ENCODE measurements at regions not wholly inside any gene's neighbourhood (a gene's known extent, or its start where the extent isn't known, plus 50 kb on each side); places are given as distances from the start of the nearest gene placed in this dataset.

DNA sequence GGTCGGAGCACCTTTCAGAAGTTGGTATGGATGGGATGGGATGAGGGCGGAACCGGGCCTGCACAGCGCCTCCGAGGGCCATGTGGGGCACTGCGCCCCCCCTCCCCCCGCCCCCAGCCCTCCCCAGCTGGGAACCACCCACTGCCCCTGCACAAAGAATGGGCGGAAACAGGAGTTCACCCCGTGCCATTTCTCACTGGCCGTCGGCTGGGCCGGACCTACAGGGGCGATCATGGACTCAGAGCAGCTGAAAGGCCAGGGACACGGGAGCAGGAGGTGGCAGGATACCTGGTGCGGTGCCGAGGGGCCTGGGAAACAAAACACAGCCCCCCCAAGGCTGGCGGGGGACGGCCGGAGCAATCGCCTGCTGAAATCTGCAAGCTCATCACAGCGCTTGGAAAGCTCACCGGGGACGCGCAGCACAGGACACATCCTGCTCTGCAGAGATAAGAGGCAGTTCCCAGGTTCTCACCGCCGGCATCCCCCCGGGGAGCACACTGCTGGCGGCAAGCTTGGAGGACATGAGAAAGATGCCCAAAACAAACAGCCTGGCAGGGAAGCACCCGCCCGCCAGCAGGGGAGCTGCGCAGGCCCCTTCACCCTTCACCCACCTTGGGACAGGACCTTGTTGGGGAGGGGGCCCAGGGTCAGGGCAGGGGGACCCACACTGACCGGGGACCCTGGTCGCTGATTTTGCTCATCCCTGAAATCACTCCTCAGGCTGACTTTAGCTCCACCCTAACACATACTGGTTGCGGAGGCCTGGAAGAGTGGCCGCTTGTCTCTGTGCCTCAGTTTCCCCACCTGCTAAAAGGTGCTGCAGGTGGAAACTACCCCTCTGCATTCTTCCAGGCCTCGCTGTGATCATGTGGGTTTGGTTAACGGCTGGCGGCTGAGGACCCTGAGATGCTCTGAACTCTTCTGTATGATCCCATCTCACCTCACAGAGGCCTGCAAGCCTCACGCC lies 263.9 kb downstream of the C16orf95 start:
- DNase-seq (ENCODE audit: insufficient read length, low spot score), result no peak
- no peak for FAIRE-seq

DNA sequence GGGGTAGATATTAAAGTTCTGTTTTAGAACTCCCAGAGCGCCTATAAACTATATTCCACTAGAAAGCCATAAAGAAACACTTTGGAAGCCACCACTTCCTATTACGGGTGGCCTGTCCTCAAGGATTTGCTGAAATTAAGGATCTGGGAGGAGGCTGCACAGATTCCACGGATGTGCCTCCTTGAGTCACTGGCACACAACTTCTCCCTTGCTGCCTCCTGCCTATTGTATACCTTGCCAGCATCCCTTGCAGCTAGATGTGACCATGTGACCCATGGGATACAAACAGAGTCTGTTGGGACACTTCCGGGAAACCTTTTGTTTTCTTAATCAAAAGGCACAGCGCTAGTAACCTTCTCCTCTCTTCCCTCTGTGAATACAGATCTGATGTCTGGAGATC lies 263.0 kb downstream of the C16orf95 start:
- FAIRE-seq, result no peak

DNA sequence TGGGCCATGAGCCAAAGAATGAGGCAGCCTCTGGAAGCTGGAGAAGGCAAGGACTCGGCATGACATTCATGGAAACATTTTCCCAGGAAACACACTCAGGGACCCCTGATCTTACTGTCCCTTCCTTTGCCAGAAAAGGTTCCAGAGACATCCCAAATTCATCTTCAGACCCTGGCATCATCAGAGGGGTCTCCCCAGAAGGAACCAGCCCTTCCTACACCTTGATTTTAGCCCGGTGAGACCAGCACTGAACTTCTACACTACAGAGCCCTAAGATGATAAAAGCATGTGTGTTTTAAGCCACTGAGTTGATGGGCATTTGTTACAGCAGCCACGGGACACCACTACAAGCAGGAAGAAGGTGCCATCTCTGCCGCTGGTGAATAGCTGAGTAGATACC lies 262.3 kb downstream of the C16orf95 start:
- DNase-seq (ENCODE audit: insufficient read length, low spot score), result no peak
- no peak for FAIRE-seq

More for the DNA sequence above, 263.0 kb downstream of the C16orf95 start:
- no peak for DNase-seq (ENCODE audit: insufficient read length, low spot score)

DNA sequence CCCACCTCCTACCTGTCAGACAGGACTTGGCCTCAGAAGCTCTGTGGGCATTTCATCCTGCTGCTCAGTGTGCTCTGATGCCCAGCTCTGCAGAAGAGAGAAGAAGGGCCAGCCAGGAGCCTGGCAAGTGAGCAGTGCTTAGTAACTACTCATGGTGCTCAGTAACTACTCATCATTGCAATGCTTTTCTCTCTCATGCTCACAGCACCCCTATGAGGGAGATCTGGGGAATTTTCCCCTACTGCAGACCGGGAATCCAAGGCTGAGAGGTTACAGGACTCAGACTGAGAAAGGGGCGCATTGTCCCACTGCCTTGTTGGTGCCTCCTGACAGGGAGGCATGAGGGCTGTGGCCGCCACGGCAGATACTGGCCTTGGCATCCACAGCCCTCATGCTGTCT lies 261.1 kb downstream of the C16orf95 start:
- FAIRE-seq (peak; percentile 26), DNase-seq (ENCODE audit: insufficient read length, low spot score) (peak; percentile 33)

- DNase-seq (ENCODE audit: insufficient read length, low spot score) (no peak), FAIRE-seq (no peak)
Measured at GRCh38 chr16:87056551-87056950, 260.6 kb downstream of the C16orf95 start.

DNA sequence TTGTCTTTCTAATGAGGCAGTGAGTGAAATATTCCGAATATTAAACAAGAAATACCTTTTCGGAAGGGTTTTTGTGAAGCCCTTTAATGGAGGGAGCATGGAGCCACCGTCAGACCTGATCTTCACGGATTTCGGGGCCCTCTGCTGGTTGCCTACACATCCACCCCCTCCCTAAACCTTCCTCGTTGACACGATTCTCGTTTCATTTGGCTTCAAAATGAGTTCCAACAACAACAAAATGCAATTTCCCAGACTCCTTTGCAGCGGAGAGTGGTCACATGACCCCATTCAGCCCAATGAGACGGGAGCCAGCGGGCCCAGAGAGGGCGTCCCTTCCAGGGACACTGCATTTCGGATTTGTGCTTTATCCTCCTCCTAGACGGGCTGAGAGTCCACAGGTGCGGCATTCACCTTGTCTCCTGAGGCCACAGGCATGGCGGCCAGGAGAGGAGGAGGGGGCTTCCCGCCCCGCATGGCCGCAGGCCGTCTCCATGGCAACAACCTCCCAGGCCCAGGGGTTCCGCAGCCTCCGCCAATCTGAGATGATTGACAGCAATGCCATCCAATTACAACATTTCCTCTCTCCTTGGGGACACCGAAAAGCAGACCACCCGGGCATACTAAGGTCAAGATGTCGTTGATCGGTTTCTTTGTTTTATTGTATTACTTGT lies 259.8 kb downstream of the C16orf95 start:
- peak; percentile 36 for FAIRE-seq
- no peak for DNase-seq (ENCODE audit: insufficient read length, low spot score)

GRCh38 chr16:87057951-87058560 lies 259.1 kb downstream of the C16orf95 start:
- no peak for FAIRE-seq

GRCh38 chr16:87058728-87059250 lies 258.4 kb downstream of the C16orf95 start:
- FAIRE-seq, result no peak
- no peak for DNase-seq (ENCODE audit: insufficient read length, low spot score)

More at GRCh38 chr16:87057951-87058560, 259.1 kb downstream of the C16orf95 start:
- no peak for DNase-seq (ENCODE audit: insufficient read length, low spot score)

- FAIRE-seq (no peak), DNase-seq (ENCODE audit: insufficient read length, low spot score) (peak; percentile 51)
Measured at GRCh38 chr16:87060034-87060986, 256.9 kb downstream of the C16orf95 start.

DNA sequence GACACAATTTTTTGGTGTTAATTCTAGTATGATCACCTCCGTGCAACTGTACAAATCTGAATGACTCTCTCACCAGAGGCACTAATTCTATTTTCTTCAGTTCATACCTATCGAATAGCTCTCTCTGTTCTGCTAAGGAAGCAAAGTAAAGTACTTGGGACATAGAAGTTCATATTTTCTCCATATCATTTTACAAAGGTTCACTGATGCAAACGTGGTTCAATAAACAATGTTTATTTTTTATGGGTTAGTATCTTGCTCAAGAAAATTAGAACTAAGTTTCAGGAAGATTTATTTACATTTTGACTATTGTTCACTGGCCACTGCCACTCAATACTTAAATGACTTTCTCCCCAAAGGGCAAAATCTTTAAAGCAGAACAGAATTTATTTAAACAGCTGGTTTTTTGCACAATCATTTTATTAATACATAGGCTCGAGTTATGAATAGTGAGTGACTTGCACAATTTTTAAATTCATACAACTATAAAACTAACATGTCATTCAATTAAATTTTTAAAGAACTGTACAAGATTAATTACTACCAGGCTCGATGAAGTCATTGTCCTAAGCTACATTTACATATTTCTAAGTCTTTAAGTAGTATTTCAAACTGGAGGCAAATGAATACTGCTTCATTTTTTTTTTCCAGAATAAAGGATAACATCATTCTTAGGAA lies 255.8 kb downstream of the C16orf95 start:
- FAIRE-seq (no peak), DNase-seq (ENCODE audit: insufficient read length, low spot score) (no peak)

DNA sequence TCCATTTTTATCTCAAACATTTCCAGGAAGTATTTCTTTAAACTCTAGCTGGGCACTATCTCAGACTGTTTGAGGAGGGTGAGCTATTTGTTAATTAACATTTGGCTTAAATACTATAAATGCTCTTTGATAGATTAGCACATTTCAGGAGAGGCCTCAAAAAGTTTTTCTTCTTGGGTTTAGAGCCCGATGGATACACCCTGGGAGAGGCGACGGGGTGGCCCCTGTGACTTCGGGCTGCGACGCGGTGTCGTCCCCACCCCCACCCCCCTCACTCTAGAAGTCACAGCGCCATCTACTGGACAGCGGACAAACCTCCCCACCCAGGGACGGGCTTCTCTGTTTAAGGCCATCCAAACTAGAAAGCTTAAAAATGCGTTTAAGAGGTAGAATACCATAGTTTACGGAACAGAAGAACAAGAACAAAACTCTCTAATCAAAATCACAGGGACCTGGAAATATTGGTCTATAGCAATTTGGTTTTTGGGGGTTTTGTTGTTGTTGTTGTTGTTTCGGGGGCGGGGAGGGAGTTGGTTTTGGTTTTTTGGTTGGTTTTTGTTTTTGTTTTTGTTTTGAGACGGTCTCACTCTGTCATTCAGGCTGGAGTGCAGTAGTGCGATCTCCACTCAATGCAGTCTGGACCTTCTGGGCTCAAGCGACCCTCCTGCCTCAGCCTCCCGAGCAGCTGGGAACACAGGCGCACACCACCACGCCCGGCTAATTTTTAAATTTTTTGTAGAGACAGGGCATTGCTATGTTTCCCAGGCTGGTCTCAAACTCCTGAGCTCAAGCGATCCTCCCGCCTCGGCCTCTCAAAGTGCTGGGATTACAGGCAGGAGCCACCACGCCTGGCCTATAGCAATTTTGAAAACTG lies 254.4 kb downstream of the C16orf95 start:
- FAIRE-seq (no peak), DNase-seq (ENCODE audit: insufficient read length, low spot score) (peak; percentile 88)

DNA sequence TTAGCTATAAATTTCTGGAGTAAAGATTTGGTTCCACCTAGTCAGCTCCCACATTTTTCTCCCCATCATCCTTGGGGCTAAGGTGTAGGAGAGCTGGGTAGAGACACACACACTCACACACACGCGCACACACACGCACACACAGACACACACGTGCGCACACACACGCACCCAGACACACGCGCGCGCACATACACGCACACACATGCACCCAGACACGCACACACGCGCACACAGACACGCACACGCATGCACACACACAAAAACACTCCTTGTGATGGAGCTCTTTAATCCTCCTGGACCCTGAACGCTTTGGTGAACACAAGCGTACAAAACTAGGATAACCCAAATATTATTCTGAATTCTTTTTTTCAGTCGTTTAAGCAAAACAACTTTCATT lies 253.6 kb downstream of the C16orf95 start:
- FAIRE-seq, result no peak
- no peak for DNase-seq (ENCODE audit: insufficient read length, low spot score)

DNA sequence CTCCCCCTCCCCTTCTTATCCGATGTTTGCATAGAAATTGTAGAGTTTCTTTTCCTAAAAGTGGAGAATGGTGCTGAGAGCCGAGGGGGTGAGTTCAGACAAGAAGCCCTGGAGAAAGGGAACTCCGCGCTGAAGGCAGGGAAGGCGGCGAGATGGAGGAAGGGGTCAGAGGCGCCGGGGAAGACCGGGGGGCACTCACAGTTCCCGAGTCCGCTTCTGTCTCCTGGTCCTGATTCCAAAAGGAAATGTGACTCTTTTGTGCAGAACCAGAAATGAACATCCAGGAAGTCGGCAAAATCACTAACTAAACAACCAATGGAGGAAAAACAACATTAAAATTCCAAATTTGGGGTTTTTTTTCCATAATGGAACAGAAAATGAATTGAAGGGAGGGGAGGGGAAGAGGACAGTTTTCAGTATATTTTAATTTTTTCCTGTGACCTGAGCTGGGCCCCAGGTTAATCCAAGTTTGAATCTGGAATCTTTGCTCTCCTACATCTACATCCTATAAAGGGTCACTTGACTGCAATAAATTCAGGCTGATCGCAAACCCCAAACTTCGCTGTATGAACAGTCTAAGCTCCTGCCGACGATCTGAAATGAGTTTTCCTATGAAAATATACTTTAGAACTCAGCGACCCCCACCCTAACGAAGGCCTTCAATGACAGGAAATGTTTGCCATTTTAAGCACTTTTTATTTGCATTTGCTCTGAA lies 252.3 kb downstream of the C16orf95 start:
- DNase-seq (ENCODE audit: insufficient read length, low spot score) (no peak), FAIRE-seq (no peak)

DNA sequence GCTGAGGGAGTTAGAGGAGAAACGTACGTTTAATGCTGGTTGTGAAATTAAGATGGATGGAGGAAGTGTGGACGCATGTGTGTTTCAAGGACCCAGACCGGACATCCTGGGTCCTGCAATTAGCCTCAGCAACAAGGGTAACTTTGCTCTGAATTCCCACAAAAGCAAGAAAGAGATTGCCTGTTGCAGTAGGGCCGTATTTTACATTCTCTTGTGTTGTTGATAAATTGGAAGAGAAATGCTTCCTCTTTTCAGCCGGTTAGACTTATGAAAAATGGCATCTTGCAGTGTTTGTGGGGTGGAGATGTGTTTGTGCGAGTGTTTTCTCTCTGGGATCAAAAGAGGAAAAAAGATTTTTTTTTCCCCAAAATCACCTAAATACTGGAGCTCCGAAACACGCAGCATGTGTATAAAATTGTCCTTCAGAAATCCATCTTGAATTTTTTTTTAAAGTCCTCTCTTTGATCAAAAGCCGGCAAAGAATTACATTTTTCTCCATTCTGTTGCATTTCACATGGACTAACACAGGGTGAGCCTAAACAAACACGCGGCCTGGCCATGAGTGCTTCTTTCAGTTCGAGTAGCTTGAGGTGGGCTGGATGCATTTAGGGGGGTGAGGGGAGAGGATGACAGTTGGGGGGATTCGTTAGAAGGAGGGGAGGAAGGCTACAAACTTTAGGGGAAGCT lies 251.6 kb downstream of the C16orf95 start:
- FAIRE-seq, result peak; percentile 16
- no peak for DNase-seq (ENCODE audit: insufficient read length, low spot score)

- FAIRE-seq (no peak), DNase-seq (ENCODE audit: insufficient read length, low spot score) (no peak)
Measured at GRCh38 chr16:87066133-87067002, 250.8 kb downstream of the C16orf95 start.

- no peak for DNase-seq (ENCODE audit: insufficient read length, low spot score)
- FAIRE-seq, result no peak
Measured at GRCh38 chr16:87067003-87067556, 250.1 kb downstream of the C16orf95 start.

Data from HTR-8/SVneo (cell line).